Activated CD4-positive, CD25-positive, alpha-beta regulatory T cell treated with anti-CD3 and anti-CD28 coated beads, Interleukin-2, amount 50 U/mL, for 16 hours (primary cell): ENCODE measurements at regions not wholly inside any gene's neighbourhood (a gene's known extent, or its start where the extent isn't known, plus 50 kb on each side); places are given as distances from the start of the nearest gene placed in this dataset.

Source experiments
- DNase-seq: peaks from one replicate; pipeline ENCODE4 v3.0.0-alpha.2; 2020; ENCODE audit warnings: low read depth, low spot score

DNA sequence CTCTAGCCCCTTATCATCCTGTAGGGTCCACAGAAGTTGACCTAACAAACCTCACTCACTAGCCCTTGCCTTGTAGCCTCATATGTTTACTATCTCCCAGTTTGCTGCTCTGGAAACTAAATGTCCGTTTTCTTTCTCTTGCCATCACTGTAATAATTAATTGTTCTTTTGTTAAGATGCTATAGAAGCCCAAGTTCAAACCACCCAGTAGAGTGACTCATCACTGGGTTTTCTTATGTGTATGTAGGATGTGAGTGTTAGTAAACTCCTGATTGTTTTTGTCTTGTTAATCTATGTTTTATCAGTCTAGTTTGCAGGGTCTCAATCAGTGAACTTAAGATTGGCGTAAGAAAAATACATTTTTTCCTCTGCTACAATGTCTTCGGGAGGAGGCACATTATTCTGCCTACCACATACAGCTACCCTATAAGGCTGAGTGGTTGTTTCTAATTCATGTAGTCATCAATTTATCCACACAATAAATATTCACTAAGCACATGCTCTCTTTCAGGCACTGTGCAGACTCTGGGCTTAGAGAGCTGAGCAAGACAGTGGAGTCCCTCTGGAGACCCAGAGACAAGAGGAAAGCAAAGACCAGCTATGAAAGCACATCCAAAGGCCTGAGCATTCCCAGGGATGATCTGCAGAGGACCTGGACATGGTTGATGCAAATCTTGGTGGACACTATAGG, 474.1 kb upstream of the AKR1E2 start:
- DNase-seq, result no peak

DNA sequence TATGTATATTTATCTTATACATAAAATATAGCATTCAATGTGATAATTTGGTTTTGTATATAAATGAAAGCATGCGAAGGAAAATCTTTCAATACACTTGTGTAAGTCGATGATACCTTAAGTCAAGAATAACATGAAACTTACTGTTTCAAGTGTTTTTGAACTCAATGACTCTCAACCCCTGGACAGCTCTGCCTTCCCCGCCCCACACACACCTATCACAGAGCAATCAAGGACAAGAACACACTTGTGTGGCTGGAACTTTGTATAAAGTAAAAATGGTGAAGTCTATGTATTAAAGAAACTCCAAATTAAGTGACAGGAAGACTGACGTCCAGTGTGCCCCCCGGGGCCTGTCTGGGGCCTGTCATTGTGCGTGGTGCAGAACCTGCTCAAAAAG, 478.6 kb upstream of the AKR1E2 start:
- no peak for DNase-seq

DNA sequence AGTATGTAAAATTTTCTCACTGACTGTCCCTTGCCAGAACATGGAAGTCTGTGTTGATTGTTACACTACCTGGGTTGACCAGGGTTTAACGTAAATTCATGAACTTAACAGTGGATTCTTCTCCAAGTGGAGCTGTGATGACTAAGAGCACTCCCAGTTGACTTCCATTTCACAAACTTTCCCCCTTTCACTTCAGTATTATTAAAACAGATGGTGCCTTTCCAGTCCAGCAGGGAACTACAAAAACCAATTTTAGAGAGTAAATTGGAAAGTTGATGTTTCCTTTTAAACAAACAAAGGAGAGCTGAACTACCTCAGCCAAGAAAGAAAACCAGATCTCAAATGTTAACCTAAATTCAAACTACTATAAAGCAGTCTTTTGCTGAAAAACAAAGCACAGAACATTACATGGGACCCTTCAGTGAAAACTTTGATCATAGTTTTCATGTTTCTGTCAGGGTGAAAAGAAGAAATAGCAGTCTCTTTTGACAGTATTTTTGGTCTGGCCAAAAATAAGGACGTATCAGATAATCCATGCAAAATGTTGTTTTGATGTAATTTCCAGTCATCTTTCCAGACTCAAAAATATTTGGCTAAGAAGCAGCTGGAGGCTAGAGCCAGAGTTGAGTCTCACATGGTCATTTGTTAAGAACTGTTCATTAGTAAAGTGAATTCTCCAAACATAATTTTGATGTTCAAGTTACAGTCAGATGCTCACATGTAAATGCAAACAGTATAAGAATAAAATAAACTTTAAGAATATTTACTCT, 479.9 kb upstream of the AKR1E2 start:
- no peak for DNase-seq

DNA sequence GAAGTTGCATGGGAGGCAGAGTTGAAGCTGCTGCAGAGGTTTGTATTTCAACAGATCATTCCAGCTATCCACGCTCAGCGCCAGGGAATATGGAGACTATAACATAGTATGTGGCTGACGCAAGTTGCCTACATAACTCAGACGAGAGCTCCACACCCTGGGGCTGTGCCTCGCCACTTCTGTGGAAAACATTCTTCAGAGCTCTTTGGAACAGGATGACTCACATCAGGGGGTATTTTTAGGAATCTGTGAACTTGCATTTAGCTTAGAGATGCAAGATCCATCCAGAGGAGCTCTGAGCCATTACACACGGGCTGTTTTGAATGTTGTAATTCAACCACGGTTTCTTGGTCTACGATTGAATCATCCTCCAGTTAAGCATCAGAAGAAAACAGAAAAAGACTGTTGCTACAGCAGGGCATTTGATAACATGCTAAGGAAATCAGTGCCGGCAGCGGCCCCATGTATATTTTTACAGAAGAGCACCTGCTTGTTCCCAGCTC, 481.5 kb upstream of the AKR1E2 start:
- no peak for DNase-seq

DNA sequence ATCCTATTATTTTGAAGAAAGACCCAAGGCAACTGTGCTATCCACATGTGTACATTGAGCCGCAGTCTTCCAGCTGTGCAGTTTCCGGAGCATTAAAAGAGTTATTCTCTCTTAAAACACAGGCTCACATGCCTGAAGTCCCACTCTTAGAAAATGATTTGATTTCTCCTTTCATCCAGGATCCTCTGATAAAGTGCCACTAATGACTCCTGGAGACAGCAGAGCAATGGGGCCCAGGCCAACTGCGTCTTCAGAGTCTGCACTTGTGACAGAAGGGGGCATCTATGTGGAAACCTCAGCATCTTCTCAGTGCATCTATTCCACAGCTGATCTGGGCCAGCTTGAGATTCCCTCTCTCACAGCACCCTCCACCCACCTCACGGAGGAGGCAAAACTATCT, 482.1 kb upstream of the AKR1E2 start:
- no peak for DNase-seq

DNA sequence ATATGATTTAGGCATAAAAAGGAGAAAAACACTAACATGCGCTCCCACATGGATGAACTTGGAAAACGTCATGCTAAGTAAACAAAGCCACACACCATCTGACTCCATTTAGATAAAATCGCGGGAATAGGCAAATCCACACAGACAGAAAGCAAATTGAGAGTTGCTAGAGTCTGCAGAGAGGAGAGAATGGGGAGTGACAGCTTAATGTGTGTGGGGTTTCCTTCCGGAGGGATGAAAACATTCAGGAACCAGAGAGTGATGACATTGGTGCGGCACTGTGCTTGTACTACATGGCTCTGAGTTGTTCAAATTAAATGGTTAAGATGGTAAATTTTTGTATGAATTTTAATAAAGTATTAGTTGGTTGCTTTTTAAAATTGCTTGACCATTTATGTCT, 482.9 kb upstream of the AKR1E2 start:
- DNase-seq, result no peak

DNA sequence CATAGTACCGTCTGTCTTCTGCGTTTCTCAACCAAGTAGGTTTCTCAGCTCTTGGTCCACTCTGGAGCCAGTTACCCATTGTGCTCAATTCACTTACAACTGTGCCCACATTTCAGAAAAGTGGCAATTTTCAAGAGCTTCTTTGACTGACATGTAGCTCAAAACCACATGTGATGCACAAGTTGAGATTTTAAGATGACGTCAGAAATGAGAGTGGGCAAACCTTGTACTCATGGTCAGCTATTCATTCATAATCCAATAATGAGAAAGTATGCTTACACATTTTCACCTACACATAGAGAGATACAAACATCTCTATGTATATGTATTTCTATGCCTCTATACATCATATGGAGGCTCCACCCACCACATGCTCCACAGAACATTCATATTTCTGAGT, 487.2 kb upstream of the AKR1E2 start:
- no peak for DNase-seq

DNA sequence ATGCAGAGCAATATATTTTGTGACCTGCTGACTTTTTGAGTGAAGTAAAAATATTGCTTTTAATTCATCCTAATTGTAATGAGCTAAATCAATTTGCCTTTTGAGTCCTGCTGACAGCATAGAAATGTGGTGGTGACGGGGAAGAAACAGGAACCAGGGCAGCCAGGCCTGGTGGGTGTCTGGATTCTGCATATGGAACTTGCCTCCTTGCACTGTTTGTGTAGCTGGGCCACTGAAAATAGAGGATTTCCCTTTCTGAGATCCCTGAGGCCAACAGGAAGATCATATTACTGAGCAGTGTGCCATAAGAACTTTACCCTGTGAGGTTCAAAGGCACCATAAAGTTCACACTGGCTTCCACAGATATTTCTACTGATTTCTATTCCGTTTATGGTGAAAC, 488.4 kb upstream of the AKR1E2 start:
- no peak for DNase-seq

DNA sequence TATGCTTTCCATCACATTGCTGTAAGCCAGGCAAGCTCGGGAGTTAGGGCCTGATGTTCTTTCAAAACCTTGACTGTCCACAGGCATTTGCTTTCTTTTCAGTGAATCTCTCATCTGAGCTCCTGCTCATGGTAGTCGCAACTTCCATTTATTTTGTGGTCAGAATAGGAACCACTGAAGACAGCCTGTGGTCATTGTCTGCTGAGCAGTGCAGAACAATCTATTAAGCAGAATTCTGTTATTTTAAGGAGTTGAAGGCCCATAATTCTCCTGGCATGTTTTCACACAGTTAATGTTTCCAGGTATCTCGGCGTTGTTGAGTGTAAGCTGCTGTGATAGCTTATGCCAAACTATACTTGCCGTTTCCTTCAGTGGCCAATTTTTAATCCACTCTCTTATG, 491.1 kb upstream of the AKR1E2 start:
- DNase-seq, result no peak

DNA sequence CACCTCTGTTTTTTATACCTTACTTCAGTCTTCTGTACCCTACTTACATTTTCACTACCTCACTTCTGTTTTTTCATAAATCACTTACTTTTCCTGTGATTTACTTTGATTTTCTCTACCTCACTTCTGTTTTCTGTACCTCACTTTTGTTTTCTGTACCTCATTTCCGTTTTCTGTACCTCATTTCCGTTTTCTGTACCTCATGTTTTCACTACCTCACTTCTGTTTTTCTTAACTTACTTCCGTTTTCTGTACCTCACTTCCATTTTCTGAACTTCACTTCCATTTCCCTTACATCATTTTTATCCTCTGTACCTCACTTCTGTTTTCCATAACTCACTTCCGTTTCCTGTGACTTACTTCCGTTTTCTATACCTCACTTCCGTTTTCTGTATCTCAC, 492.0 kb upstream of the AKR1E2 start:
- no peak for DNase-seq

DNA sequence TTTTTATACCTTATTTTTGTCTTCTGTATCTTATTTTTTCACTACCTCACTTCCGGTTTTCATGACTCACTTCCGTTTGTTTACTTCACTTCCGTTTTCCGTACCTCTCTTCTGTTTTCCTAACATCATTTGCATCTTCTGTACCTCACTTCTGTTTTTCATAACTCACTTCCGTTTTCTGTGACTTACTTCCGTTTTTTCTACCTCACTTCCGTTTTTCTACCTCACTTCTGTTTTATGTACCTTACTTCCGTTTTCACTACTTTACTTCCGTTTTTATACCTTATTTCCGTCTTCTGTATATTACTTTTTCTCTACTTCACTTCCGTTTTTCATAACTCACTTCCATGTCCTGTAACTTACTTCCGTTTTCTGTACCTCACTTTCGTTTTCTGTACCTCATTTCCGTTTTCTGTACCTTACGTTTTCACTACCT, 492.5 kb upstream of the AKR1E2 start:
- no peak for DNase-seq

DNA sequence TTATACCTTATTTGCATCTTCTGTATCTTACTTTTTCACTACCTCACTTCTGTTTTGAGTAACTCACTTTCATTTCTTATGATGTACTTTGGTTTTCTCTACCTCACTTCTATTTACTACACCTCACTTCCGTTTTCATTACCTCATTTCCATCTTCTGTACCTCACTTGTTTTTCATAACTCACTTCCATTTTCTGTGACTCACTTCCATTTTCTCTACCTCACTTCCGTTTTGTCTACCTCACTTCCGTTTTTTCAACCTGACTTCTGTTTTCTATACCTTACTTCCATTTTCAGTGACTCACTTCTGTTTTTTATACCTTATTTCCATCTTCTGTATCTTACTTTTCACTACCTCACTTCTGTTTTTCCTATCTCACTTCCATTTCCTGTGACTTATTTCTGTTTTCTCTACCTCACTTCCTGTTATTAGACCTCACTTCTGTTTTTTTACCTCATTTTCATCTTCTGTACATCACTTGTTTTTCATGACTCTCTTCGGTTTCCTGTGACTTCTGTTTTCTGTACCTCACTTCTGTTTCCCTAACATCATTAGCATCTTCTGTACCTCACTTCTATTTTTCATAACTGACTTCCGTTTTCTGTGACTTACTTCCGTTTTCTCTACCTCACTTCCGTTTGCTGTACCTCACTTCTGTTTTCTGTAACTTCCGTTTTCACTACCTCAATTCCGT, 493.1 kb upstream of the AKR1E2 start:
- DNase-seq, result no peak

DNA sequence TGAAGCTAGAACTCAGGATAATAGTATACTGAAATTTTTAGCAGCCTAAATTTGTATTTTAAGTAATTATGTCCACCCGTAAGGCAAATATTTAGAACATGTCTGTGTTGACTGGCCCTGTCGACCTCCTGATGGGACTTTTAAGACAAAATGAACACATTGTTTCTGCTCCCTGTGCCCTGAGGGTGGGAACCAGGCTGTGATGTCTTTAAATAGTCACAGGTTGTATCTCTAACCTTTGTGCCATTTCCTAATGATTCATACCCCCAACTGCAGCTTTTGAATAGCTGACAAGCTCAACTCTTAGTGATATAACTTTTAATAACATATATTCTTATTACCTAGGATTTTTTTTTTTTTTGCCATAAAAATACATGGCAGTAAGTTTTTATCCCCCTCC, 494.9 kb upstream of the AKR1E2 start:
- no peak for DNase-seq

DNA sequence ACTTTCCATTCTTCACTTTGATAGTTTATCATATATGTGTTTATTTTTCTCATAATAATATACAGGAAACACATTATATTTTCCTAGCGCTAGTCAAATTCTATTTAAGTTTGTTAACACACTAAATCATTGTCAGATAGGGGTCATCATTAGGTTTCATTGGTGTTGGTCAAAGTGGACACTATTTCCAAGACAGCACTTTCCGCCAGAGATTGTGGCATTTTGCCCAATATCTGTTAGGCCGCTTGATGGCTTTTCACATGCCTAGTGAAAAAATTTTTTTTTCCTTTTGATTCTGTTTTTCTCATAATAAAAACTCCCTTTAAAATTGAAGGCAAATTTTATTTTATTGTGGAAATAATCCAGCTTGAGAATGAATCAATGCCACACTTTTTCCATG, 495.4 kb upstream of the AKR1E2 start:
- no peak for DNase-seq

DNA sequence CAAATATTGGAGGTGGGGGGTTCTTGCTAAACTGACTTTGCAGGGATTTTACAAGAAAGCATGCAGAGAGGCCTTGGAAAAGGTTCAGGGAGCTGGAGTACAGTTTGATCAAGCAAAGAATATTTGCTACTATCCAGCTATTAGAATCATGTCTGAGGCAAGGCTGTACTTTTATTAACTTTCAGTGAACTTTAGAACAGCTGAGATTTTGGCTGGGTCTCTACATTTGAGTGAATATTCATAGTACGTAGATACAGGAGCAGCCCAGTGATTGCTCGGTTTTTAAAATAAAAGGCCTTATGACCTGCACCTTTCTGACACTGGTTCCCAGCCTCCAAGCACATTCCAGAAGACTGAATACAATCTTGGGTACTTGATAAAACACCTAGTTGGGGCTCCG, 496.8 kb upstream of the AKR1E2 start:
- no peak for DNase-seq

DNA sequence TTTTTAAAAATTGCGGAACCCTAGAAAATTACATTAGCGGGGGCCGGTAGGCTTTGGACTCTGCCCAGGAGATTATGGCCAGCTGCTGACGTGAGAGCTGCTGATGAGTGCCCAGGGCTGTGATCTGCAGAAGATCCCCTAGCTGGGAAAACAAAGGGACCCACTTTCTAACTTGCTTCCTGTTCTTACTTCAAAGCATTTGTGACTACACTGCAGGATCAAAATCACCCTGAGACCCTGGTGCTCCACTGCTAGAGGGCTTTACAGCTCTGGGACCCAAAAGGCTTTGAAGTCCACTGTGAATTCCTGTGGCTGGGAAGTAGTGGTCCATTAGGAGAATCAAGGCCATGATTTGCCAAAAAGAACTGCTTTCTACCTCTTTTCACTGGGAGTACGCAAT, 499.4 kb upstream of the AKR1E2 start:
- DNase-seq, result no peak

DNA sequence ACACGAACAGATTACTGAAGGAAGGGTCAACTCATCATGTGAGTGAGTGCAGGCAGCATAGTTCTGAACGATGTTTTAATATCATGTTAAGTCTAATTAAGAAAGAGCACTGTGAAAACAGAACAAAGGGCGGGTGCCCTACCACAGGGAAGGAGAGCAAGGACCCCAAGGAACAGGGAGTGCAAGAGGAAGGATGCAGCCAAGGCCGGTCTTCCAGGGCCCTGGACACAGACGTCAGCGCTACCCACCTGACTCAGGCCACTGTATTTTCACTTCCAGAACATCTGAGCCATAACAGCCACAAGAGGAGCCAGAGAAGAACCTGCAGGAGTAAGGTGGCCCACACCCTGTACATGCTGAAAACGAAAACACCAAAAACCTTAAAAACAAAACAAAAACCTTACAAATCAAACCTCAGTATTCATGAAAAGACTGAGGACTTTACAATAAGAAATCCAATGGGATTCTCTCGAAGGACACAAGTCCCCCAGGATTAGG, 506.1 kb upstream of the AKR1E2 start:
- DNase-seq, result no peak

DNA sequence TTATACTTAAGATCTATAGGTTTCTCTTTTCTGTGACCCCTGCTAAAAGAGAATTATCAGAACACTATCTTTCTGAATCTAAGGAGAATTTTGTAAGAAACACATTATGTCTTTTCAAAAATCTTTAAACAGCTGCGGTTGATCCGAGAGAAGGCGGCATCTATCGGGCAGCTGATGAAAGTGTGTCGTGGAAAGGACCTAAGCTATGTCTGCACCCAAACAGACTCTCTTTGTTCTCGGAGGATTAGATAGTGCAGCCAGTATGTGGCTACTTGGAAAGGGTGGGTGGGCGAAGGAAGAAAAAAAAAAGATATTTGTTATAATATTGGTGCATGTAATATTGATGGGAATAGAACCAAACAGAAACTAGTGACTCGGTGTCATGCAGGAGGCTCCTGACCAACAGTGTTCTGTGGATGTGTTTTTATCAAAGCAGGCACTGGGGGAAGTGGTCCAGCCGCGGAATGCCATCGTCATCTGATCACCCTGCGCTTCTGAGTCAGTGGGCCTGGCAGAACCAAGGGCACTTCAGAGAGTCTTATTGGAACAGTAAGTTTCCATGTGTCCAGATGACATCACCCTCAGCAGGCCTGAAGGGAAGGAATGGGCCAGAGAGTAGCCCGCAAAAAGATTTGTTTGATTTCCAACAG, 509.7 kb upstream of the AKR1E2 start:
- DNase-seq, result no peak

DNA sequence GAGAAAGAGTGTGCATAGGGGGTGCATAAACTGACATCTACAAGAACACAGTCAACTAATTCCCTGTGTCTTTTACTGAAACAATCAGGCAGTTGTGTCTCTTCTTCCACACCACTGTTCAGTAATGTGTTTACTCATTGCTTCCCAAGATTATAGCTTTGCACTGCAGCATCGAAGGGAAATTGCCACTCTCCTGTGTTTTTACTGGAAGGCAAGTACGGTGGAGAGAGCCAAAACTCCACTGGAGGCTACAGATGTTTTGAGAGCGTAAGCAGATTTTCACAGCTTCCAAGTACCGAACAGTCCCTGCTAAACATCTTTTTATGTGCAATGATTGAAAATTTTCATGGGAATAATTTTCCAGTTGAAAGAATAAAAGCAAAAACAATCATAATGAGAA, 510.5 kb upstream of the AKR1E2 start:
- no peak for DNase-seq

DNA sequence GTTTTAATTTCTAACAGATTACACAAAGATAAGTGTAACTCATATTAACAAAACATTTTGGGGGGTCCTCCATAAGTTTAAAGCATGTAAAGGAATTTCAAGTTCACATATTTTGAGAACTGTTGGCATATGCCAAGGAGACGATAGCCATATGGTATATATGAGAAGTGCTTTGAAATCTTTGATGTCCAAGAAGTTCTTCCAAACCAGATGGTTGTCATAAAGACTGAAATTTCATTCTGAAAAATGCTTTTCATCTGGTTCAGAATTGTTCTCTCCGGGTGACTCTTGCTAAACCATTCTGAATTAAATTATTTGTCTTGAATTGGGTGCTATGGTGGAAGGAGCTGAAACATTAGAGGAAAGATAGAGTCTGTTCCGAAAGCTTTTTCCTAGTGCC, 513.0 kb upstream of the AKR1E2 start:
- DNase-seq, result no peak

DNA sequence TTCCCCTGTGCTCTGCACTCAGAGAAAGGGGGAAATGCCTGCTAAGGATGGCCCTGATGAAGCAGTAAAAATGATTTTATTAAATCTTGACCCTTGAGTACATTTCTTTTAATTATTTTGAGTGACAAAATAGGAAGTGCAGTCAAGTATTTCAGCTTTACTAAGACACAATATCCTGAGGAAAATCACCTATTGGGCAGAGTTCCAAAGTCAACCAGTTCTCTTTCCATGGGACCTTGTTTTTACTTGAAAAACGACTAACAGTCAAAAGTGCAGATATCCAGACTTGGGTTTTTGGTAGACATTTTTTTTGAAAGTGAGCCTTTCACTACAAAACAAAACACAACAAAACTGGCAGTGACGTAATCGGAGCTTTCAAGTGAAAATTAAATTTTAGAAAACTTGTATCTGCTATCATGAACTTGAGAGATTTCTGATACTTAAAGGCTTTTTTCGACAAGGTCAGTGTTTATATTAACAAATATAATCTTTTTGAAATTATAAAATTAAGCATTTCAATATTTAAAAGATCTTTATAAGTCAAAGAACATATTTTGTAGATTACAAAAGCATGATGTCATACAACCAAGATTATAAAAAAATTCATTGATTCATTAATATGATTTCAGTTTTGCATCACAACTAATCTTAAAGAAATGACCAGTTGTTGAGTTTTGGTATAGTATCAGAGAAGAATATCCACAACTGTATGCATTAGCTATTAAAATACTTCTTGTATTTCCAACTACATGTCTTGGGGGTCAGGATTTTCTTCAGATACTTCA, 513.8 kb upstream of the AKR1E2 start:
- DNase-seq, result no peak
